ENCODE measurements at regions not wholly inside any gene's neighbourhood (a gene's known extent, or its start where the extent isn't known, plus 50 kb on each side); places are given as distances from the start of the nearest gene placed in this dataset.

- no peak for TF ChIP-seq CTCF (IDR thresholded peaks at IDR 0.05; ENCODE audit: low read depth, low read length)
- TF ChIP-seq EZH2phosphoT487 (IDR thresholded peaks at IDR 0.05; ENCODE audit: low read depth): no peak
- H3K36me3 ChIP-seq (replicated peaks; ENCODE audit: low read depth, low read length): no peaks in the 10 kb centered on the region
- no peak overlapping the region for H3K4me3 ChIP-seq (ENCODE audit: low read length)
- no peak overlapping the region for H3K27ac ChIP-seq (ENCODE audit: low read length)
- no peak overlapping the region for H2AFZ ChIP-seq (ENCODE audit: low read depth, low read length)
- no peaks in the 10 kb centered on the region for H3K79me2 ChIP-seq (ENCODE audit: low read length)
- no peak overlapping the region for H3K9ac ChIP-seq (ENCODE audit: low read length)
- no peaks in the 10 kb centered on the region for H3K27me3 ChIP-seq (ENCODE audit: low read depth, low read length)
- no peak overlapping the region for H3K4me2 ChIP-seq (ENCODE audit: low read length)
- H3K4me1 ChIP-seq (ENCODE audit: low read length): peaks cover 5% of the 10 kb centered on the region; the same call in 1 of the 2 replicates
- no peaks in the 10 kb centered on the region for H3K9me3 ChIP-seq (ENCODE audit: insufficient read depth, low read length)
- H4K20me1 ChIP-seq (ENCODE audit: insufficient read depth, low read length): no peaks in the 10 kb centered on the region
Measured at GRCh38 chr6:95365454-95365853, 211.9 kb upstream of the MANEA start.

- Histone ChIP-seq H4K20me1 (ENCODE audit: insufficient read depth, low read length) (no peaks in the 10 kb centered on the region), H3K9ac (ENCODE audit: low read length) (no peak overlapping the region), H2AFZ (ENCODE audit: low read depth, low read length) (no peak overlapping the region), H3K9me3 (ENCODE audit: insufficient read depth, low read length) (no peaks in the 10 kb centered on the region), H3K79me2 (ENCODE audit: low read length) (no peaks in the 10 kb centered on the region), H3K36me3 (replicated peaks; ENCODE audit: low read depth, low read length) (no peaks in the 10 kb centered on the region), H3K4me2 (ENCODE audit: low read length) (no peak overlapping the region), H3K27me3 (ENCODE audit: low read depth, low read length) (no peaks in the 10 kb centered on the region), H3K4me1 (ENCODE audit: low read length) (peaks cover 5% of the 10 kb centered on the region; the same call in 1 of the 2 replicates), H3K27ac (ENCODE audit: low read length) (no peak overlapping the region), H3K4me3 (ENCODE audit: low read length) (no peak overlapping the region)
- TF ChIP-seq EZH2phosphoT487 (IDR thresholded peaks at IDR 0.05; ENCODE audit: low read depth) (no peak), CTCF (IDR thresholded peaks at IDR 0.05; ENCODE audit: low read depth, low read length) (no peak)
Measured at GRCh38 chr6:95366414-95366813, 210.9 kb upstream of the MANEA start.

GRCh38 chr6:95383878-95384277 lies 193.5 kb upstream of the MANEA start:
- H3K4me1 ChIP-seq (ENCODE audit: low read length): no peaks in the 10 kb centered on the region
- no peaks in the 10 kb centered on the region for H4K20me1 ChIP-seq (ENCODE audit: insufficient read depth, low read length)
- H3K27ac ChIP-seq (ENCODE audit: low read length): no peak overlapping the region
- H3K4me3 ChIP-seq (ENCODE audit: low read length): no peak overlapping the region
- H2AFZ ChIP-seq (ENCODE audit: low read depth, low read length): no peak overlapping the region
- H3K9me3 ChIP-seq (ENCODE audit: insufficient read depth, low read length): no peaks in the 10 kb centered on the region
- no peak for TF ChIP-seq CTCF (IDR thresholded peaks at IDR 0.05; ENCODE audit: low read depth, low read length)
- no peak for TF ChIP-seq EZH2phosphoT487 (IDR thresholded peaks at IDR 0.05; ENCODE audit: low read depth)
- no peaks in the 10 kb centered on the region for H3K36me3 ChIP-seq (replicated peaks; ENCODE audit: low read depth, low read length)
- no peaks in the 10 kb centered on the region for H3K79me2 ChIP-seq (ENCODE audit: low read length)
- H3K27me3 ChIP-seq (ENCODE audit: low read depth, low read length): no peaks in the 10 kb centered on the region
- H3K9ac ChIP-seq (ENCODE audit: low read length): no peak overlapping the region
- H3K4me2 ChIP-seq (ENCODE audit: low read length): no peak overlapping the region

- Histone ChIP-seq H4K20me1 (ENCODE audit: insufficient read depth, low read length) (no peaks in the 10 kb centered on the region), H3K9ac (ENCODE audit: low read length) (no peak overlapping the region), H3K4me1 (ENCODE audit: low read length) (no peaks in the 10 kb centered on the region), H3K27ac (ENCODE audit: low read length) (no peak overlapping the region), H3K79me2 (ENCODE audit: low read length) (no peaks in the 10 kb centered on the region), H2AFZ (ENCODE audit: low read depth, low read length) (no peak overlapping the region), H3K36me3 (replicated peaks; ENCODE audit: low read depth, low read length) (no peaks in the 10 kb centered on the region), H3K9me3 (ENCODE audit: insufficient read depth, low read length) (no peaks in the 10 kb centered on the region), H3K27me3 (ENCODE audit: low read depth, low read length) (no peaks in the 10 kb centered on the region), H3K4me3 (ENCODE audit: low read length) (no peak overlapping the region), H3K4me2 (ENCODE audit: low read length) (no peak overlapping the region)
- TF ChIP-seq CTCF (IDR thresholded peaks at IDR 0.05; ENCODE audit: low read depth, low read length): no peak
- no peak for TF ChIP-seq EZH2phosphoT487 (IDR thresholded peaks at IDR 0.05; ENCODE audit: low read depth)
Measured at GRCh38 chr6:95384988-95385387, 192.3 kb upstream of the MANEA start.
